GM23338 (cell line): ENCODE measurements at regions not wholly inside any gene's neighbourhood (a gene's known extent, or its start where the extent isn't known, plus 50 kb on each side); places are given as distances from the start of the nearest gene placed in this dataset.

Source experiments
- ATAC-seq: fragments of 200-7000 bp; cut with Tn5 transposase; 3 replicates; pipeline ENCODE4 v1.9.1; 2020
- DNase-seq: peaks from one replicate; pipeline ENCODE4 v3.0.0-alpha.2; 2015; ENCODE audit warnings: low spot score
- H2AFZ ChIP-seq: fragments of 200-600 bp; sonication (generic); 2 replicates; pipeline ENCODE4 v1.8.0; 2016; ENCODE audit warnings: antibody characterized with exemption, mild to moderate bottlenecking, moderate library complexity
- H3F3A ChIP-seq: fragments of 200-600 bp; sonication (generic); replicated peaks from 2 replicates; pipeline ENCODE4 v1.8.0; 2017; ENCODE audit warnings: antibody characterized with exemption, mixed run types, low read depth
- H3K27ac ChIP-seq: fragments of 200-600 bp; sonication (generic); 2 replicates; pipeline ENCODE4 v1.6.1; 2016; ENCODE audit warnings: low read depth
- H3K27me3 ChIP-seq: fragments of 200-600 bp; sonication (generic); 2 replicates; pipeline ENCODE4 v1.8.0; 2016; ENCODE audit warnings: mild to moderate bottlenecking, mixed run types, moderate library complexity; ENCODE audit not compliant: insufficient read depth
- H3K36me3 ChIP-seq: fragments of 200-600 bp; sonication (generic); 2 replicates; pipeline ENCODE4 v1.8.0; 2016; ENCODE audit warnings: mild to moderate bottlenecking; ENCODE audit not compliant: insufficient read depth
- H3K4me1 ChIP-seq: fragments of 200-600 bp; sonication (generic); 2 replicates; pipeline ENCODE4 v1.8.0; 2016; ENCODE audit warnings: mild to moderate bottlenecking, moderate library complexity; ENCODE audit not compliant: insufficient read depth
- H3K4me2 ChIP-seq: fragments of 200-600 bp; sonication (generic); 2 replicates; pipeline ENCODE4 v1.7.1; 2017; ENCODE audit warnings: mixed run types
- H3K4me3 ChIP-seq: fragments of 200-600 bp; sonication (generic); 2 replicates; pipeline ENCODE4 v1.6.1; 2016; ENCODE audit warnings: mixed run types
- H3K79me2 ChIP-seq: fragments of 200-600 bp; sonication (generic); replicated peaks from 2 replicates; pipeline ENCODE4 v1.8.0; 2017; ENCODE audit warnings: mild to moderate bottlenecking; ENCODE audit not compliant: insufficient read depth
- H3K9me2 ChIP-seq: fragments of 200-600 bp; sonication (generic); 2 replicates; pipeline ENCODE4 v1.8.0; 2017; ENCODE audit not compliant: insufficient read depth
- H4K20me1 ChIP-seq: fragments of 200-600 bp; sonication (generic); replicated peaks from 2 replicates; pipeline ENCODE4 v1.8.0; 2017; ENCODE audit warnings: mild to moderate bottlenecking; ENCODE audit not compliant: insufficient read depth
- H3K27ac Mint-ChIP-seq: 2 replicates; pipeline ENCODE4 v1.8.0; 2020; ENCODE audit warnings: inconsistent platforms, mild to moderate bottlenecking, moderate library complexity, mixed read lengths
- H3K27me3 Mint-ChIP-seq: 3 replicates; pipeline ENCODE4 v1.8.0; 2022; ENCODE audit warnings: low read depth, mild to moderate bottlenecking, moderate library complexity, mixed read lengths, inconsistent platforms; ENCODE audit not compliant: insufficient read depth, poor library complexity
- H3K36me3 Mint-ChIP-seq: 3 replicates; pipeline ENCODE4 v1.8.0; 2021; ENCODE audit warnings: low read depth, mild to moderate bottlenecking, inconsistent platforms, moderate library complexity, mixed read lengths
- H3K4me1 Mint-ChIP-seq: 3 replicates; pipeline ENCODE4 v1.8.0; 2020; ENCODE audit warnings: mild to moderate bottlenecking, inconsistent platforms, mixed read lengths
- H3K4me3 Mint-ChIP-seq: 3 replicates; pipeline ENCODE4 v1.8.0; 2021; ENCODE audit warnings: moderate library complexity, mild to moderate bottlenecking, inconsistent platforms, mixed read lengths
- H3K9me3 Mint-ChIP-seq: 3 replicates; pipeline ENCODE4 v1.8.0; 2020; ENCODE audit warnings: moderate library complexity, mild to moderate bottlenecking, inconsistent platforms, mixed read lengths
- CREB1 ChIP-seq: fragments of 250-450 bp; sonication (Bioruptor Pico); IDR thresholded peaks from 2 replicates; pipeline ENCODE4 v1.5.0; 2020; ENCODE audit warnings: low read depth, mild to moderate bottlenecking, moderate library complexity
- ETS1 ChIP-seq: IDR thresholded peaks from 2 replicates; pipeline ENCODE4 v1.6.1; 2016; ENCODE audit warnings: antibody characterized with exemption
- EZH2 ChIP-seq: fragments of 200-600 bp; sonication (generic); IDR thresholded peaks from one replicate; pipeline ENCODE4 v1.8.0; 2017; ENCODE audit warnings: antibody characterized with exemption, mild to moderate bottlenecking, low read depth; ENCODE audit not compliant: unreplicated experiment
- EZH2phosphoT487 ChIP-seq: fragments of 200-600 bp; sonication (generic); IDR thresholded peaks from one replicate; pipeline ENCODE4 v1.8.1; 2018; ENCODE audit warnings: antibody characterized with exemption; ENCODE audit not compliant: unreplicated experiment
- JUNB ChIP-seq: IDR thresholded peaks from one replicate; pipeline ENCODE4 v1.6.1; 2016; ENCODE audit warnings: antibody characterized with exemption; ENCODE audit not compliant: unreplicated experiment
- NANOG ChIP-seq: IDR thresholded peaks from 2 replicates; pipeline ENCODE4 v1.6.1; 2016; ENCODE audit warnings: antibody characterized with exemption, borderline replicate concordance
- POLR2AphosphoS5 ChIP-seq: IDR thresholded peaks from 2 replicates; pipeline ENCODE4 v1.6.1; 2016; ENCODE audit warnings: antibody characterized with exemption, low read depth
- REST ChIP-seq: IDR thresholded peaks from one replicate; pipeline ENCODE4 v1.6.1; 2018; ENCODE audit warnings: antibody characterized with exemption; ENCODE audit not compliant: unreplicated experiment
- STAT1 ChIP-seq: IDR thresholded peaks from one replicate; pipeline ENCODE4 v1.6.1; 2016; ENCODE audit warnings: antibody characterized with exemption; ENCODE audit not compliant: unreplicated experiment
- ZNF114 ChIP-seq: fragments of 250-450 bp; sonication (Bioruptor Pico); IDR thresholded peaks from 2 replicates; pipeline ENCODE4 v1.5.0; 2020; ENCODE audit warnings: mild to moderate bottlenecking, moderate library complexity
- ZNF331 ChIP-seq: fragments of 250-450 bp; sonication (Bioruptor Pico); IDR thresholded peaks from 2 replicates; pipeline ENCODE4 v1.5.0; 2020; ENCODE audit warnings: low read depth, mild to moderate bottlenecking, moderate library complexity
- ZNF462 ChIP-seq: fragments of 250-450 bp; sonication (Bioruptor Pico); IDR thresholded peaks from 2 replicates; pipeline ENCODE4 v1.5.0; 2020; ENCODE audit warnings: mild to moderate bottlenecking, moderate library complexity
- TF ChIP-seq, protein P1 (sequence below), 2 experiments: fragments of 200-600 bp in 1 of 2; sonication (generic) in 1 of 2; conservative IDR thresholded peaks; 2 replicates each; pipeline versions ENCODE4 v1.5.1 to v1.6.1; 2016 to 2017; ENCODE audit warnings: antibody characterized with exemption in 2 of 2, low read depth in 2 of 2, mild to moderate bottlenecking in 2 of 2, moderate library complexity in 1 of 2

- H3K9me3 Mint-ChIP-seq, result peaks cover 7% of the 10 kb centered on the region; the same call in 2 of the 3 replicates
- no peaks in the 10 kb centered on the region for H3K36me3 Mint-ChIP-seq
- peaks cover 8% of the 10 kb centered on the region for H3K27me3 Mint-ChIP-seq
- H3K4me1 Mint-ChIP-seq, result peaks cover 12% of the 10 kb centered on the region
- H3K4me3 Mint-ChIP-seq, result no peak overlapping the region
- no peaks in the 10 kb centered on the region for H3K27me3 ChIP-seq
- H4K20me1 ChIP-seq, result no peaks in the 10 kb centered on the region
- no peak overlapping the region for H3K27ac Mint-ChIP-seq
- no peak overlapping the region; the same call in 1 of the 2 replicates for H2AFZ ChIP-seq
- no peak overlapping the region for H3K27ac ChIP-seq
- H3K4me2 ChIP-seq, result no peak overlapping the region
- no peaks in the 10 kb centered on the region for H3F3A ChIP-seq
- H3K79me2 ChIP-seq, result no peaks in the 10 kb centered on the region
- no peak for TF ChIP-seq EZH2phosphoT487
- no peak for TF ChIP-seq JUNB
- no peak for TF ChIP-seq ZNF114 (CRISPR knock-in tag)
- no peak for TF ChIP-seq POLR2AphosphoS5
- TF ChIP-seq REST, result no peak
- no peak for TF ChIP-seq ZNF462
- TF ChIP-seq STAT1, result no peak
- TF ChIP-seq CREB1 (CRISPR knock-in tag), result no peak
- TF ChIP-seq, protein P1, sequence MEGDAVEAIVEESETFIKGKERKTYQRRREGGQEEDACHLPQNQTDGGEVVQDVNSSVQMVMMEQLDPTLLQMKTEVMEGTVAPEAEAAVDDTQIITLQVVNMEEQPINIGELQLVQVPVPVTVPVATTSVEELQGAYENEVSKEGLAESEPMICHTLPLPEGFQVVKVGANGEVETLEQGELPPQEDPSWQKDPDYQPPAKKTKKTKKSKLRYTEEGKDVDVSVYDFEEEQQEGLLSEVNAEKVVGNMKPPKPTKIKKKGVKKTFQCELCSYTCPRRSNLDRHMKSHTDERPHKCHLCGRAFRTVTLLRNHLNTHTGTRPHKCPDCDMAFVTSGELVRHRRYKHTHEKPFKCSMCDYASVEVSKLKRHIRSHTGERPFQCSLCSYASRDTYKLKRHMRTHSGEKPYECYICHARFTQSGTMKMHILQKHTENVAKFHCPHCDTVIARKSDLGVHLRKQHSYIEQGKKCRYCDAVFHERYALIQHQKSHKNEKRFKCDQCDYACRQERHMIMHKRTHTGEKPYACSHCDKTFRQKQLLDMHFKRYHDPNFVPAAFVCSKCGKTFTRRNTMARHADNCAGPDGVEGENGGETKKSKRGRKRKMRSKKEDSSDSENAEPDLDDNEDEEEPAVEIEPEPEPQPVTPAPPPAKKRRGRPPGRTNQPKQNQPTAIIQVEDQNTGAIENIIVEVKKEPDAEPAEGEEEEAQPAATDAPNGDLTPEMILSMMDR (conservative IDR thresholded peaks at IDR 0.05; ENCODE audit: low read depth in 2 of 2), result no peak
- no peak for TF ChIP-seq ETS1
- TF ChIP-seq ZNF331 (CRISPR knock-in tag), result no peak
- TF ChIP-seq EZH2, result no peak
- no peak for TF ChIP-seq NANOG
- ATAC-seq (peak; percentile 51), DNase-seq (no peak)
- H3K36me3 ChIP-seq, result no peaks in the 10 kb centered on the region
- no peaks in the 10 kb centered on the region for H3K9me2 ChIP-seq
- H3K4me1 ChIP-seq, result no peaks in the 10 kb centered on the region
- H3K4me3 ChIP-seq, result no peak overlapping the region
Observed at GRCh38 chr15:77852241-77853007, 219.7 kb upstream of the LINGO1 start.
